Transverse colon (tissue), 3 donors: ENCODE measurements at regions not wholly inside any gene's neighbourhood (a gene's known extent, or its start where the extent isn't known, plus 50 kb on each side); places are given as distances from the start of the nearest gene placed in this dataset.

Experiments
- CTCF ChIP-seq, 5 experiments: fragments of 200-600 bp in 3 of 5; fragments of 450-650 bp in 2 of 5; sonication (generic) in 3 of 5; IDR thresholded peaks; 1 replicate in 2 of 5; 2 replicates in 3 of 5; pipeline ENCODE4 v1.5.1; 2016 to 2017; ENCODE audit warnings: antibody characterized with exemption in 5 of 5, inconsistent platforms in 3 of 5, mild to moderate bottlenecking in 2 of 5, moderate library complexity in 1 of 5
- POLR2A ChIP-seq: fragments of 450-650 bp; IDR thresholded peaks from one replicate; pipeline ENCODE4 v1.6.1; 2016; ENCODE audit warnings: antibody characterized with exemption, mild to moderate bottlenecking, moderate library complexity

DNA sequence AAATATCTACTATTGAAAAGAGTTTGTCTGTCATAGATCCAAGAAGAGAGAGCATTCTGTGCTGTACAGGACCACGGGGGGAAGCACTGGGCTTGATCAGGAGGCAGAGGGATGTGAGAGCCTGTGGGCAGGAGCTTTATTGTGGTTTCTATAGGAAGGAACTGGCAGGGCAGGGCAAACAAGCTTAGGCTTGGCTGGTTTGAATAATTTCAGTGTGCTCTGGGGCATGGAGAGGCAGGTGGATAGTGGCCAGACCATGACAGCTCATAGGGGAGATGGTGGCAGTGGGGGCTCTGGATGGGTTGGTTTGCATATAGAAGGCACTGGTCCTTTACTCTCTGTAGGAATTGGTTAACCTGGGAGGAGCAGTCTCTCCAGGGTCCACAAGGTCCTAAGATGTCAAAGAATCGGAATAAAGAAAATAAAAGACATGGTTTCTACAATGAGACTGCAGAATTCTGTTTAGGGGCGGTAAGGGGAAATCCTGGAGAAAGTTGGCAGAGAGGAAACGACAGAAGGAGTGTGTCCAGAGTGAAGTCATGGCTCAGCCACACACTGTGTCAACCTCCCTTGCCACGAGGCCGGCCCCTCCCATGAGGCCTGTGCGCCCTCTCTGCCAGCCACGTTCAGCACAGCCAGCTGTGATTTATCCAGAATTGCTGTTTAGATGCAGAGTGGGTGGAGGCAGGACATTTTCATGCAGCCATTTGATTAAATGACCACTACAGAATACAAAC lies 81.7 kb upstream of the PGBD5 start:
- no peak for TF ChIP-seq POLR2A
- no peak for TF ChIP-seq CTCF (IDR thresholded peaks at IDR 0.05)
